HL-60 (cell line): ENCODE measurements at regions not wholly inside any gene's neighbourhood (a gene's known extent, or its start where the extent isn't known, plus 50 kb on each side); places are given as distances from the start of the nearest gene placed in this dataset.

Experiments
- POLR2AphosphoS5 ChIP-seq: IDR thresholded peaks from 2 replicates; pipeline ENCODE4 v1.6.1; 2012; ENCODE audit warnings: low read depth
- SPI1 ChIP-seq: IDR thresholded peaks from 2 replicates; pipeline ENCODE4 v1.6.1; 2012; ENCODE audit warnings: low read depth, mild to moderate bottlenecking, borderline replicate concordance
- TF ChIP-seq, protein P1 (sequence below): IDR thresholded peaks from one replicate; pipeline ENCODE4 v1.5.1; 2011; ENCODE audit warnings: low read length, control low read depth, inconsistent platforms; ENCODE audit not compliant: insufficient read depth

DNA sequence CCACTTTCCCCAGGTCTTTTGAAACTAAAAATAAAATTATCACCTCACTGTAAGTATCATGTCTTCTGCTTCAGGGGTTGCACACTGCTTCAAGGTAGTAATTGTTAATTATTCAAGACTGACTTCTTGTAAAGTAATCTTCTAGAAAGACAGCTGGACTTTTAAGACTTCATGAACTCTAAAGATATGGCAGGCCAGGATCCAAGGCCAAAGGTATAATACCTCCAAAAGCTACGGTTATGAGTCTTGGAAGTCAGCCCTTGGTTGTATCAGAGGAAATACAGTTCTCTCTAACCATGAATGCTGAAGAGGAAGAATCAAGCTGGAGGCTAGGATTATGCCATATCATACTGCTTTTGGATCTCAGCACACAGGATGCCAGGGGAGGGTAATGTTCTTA is 1346.8 kb upstream of the GJE1 start:
- TF ChIP-seq, protein P1, sequence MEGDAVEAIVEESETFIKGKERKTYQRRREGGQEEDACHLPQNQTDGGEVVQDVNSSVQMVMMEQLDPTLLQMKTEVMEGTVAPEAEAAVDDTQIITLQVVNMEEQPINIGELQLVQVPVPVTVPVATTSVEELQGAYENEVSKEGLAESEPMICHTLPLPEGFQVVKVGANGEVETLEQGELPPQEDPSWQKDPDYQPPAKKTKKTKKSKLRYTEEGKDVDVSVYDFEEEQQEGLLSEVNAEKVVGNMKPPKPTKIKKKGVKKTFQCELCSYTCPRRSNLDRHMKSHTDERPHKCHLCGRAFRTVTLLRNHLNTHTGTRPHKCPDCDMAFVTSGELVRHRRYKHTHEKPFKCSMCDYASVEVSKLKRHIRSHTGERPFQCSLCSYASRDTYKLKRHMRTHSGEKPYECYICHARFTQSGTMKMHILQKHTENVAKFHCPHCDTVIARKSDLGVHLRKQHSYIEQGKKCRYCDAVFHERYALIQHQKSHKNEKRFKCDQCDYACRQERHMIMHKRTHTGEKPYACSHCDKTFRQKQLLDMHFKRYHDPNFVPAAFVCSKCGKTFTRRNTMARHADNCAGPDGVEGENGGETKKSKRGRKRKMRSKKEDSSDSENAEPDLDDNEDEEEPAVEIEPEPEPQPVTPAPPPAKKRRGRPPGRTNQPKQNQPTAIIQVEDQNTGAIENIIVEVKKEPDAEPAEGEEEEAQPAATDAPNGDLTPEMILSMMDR = no peak
- no peak for TF ChIP-seq SPI1
- no peak for TF ChIP-seq POLR2AphosphoS5
